ENCODE measurements at regions not wholly inside any gene's neighbourhood (a gene's known extent, or its start where the extent isn't known, plus 50 kb on each side); places are given as distances from the start of the nearest gene placed in this dataset.

GRCh38 chr13:64446372-64446771, 2783.8 kb downstream of the PCDH9 start:
- TF ChIP-seq, protein P1, sequence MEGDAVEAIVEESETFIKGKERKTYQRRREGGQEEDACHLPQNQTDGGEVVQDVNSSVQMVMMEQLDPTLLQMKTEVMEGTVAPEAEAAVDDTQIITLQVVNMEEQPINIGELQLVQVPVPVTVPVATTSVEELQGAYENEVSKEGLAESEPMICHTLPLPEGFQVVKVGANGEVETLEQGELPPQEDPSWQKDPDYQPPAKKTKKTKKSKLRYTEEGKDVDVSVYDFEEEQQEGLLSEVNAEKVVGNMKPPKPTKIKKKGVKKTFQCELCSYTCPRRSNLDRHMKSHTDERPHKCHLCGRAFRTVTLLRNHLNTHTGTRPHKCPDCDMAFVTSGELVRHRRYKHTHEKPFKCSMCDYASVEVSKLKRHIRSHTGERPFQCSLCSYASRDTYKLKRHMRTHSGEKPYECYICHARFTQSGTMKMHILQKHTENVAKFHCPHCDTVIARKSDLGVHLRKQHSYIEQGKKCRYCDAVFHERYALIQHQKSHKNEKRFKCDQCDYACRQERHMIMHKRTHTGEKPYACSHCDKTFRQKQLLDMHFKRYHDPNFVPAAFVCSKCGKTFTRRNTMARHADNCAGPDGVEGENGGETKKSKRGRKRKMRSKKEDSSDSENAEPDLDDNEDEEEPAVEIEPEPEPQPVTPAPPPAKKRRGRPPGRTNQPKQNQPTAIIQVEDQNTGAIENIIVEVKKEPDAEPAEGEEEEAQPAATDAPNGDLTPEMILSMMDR (IDR thresholded peaks at IDR 0.05), result no peak
- TF ChIP-seq POLR2A (IDR thresholded peaks at IDR 0.05), result no peak
- TF ChIP-seq POLR2AphosphoS5 (IDR thresholded peaks at IDR 0.05), result no peak
- no peak for TF ChIP-seq EP300 (IDR thresholded peaks at IDR 0.05)

All from suprapubic skin (tissue), 4 donors.